ENCODE measurements at regions not wholly inside any gene's neighbourhood (a gene's known extent, or its start where the extent isn't known, plus 50 kb on each side); places are given as distances from the start of the nearest gene placed in this dataset.

- H3K36me3 ChIP-seq (ENCODE audit: control insufficient read depth in 2 of 2, insufficient read depth in 2 of 2, low read length in 1 of 2), result no peaks in the 10 kb centered on the region
- WGBS (ENCODE audit: insufficient coverage, insufficient replicate concordance, low lambda C conversion rate, missing lambda C conversion rate), result 66% methylated on average over 3 of the region's 3 CpGs
- ATAC-seq, result no peak
- CTCF ChIA-PET, result no interaction called here
- H2AFZ ChIP-seq (ENCODE audit: control insufficient read depth, low read depth, low read length), result no peak overlapping the region
- no peak overlapping the region for H3K4me2 ChIP-seq (ENCODE audit: control insufficient read depth, insufficient read depth)
- in situ Hi-C loops (cut with MboI), result no loop called here
- intact Hi-C loops (cut with micrococcal nuclease; ENCODE audit: unreplicated experiment), result no loop called here
- H3K4me1 ChIP-seq (ENCODE audit: control insufficient read depth, insufficient read depth, low read length), result no peaks in the 10 kb centered on the region
- SMC1A ChIA-PET (ENCODE audit: uncharacterized antibody, unreplicated experiment), result interaction anchor here (0.6 to 0.7 kb wide), 2 partner anchors 54 to 269 kb away, joined by 3 read pairs; no protein-coding TSS in a partner anchor
- BruUV-seq (replicated peaks), result no TSS peak
- POLR2A ChIA-PET, result no interaction called here
- H3K27ac ChIP-seq (ENCODE audit: control insufficient read depth, insufficient read depth), result no peak overlapping the region
- H4K20me1 ChIP-seq (ENCODE audit: control insufficient read depth, insufficient read depth), result no peaks in the 10 kb centered on the region
- no peak overlapping the region for H3K9ac ChIP-seq (ENCODE audit: control insufficient read depth, insufficient read depth, low read length)
- no peak overlapping the region for H3K4me3 ChIP-seq
- H3K79me2 ChIP-seq (ENCODE audit: control insufficient read depth, insufficient read depth, low read length), result no peaks in the 10 kb centered on the region
- H3K27me3 ChIP-seq (replicated peaks in 1 of 2; ENCODE audit: control insufficient read depth in 2 of 2, insufficient read depth in 2 of 2, low read length in 1 of 2), result no peaks in the 10 kb centered on the region
- H3K9me3 ChIP-seq (replicated peaks; ENCODE audit: control insufficient read depth, insufficient read depth, low read length), result no peaks in the 10 kb centered on the region
- RAD21 ChIA-PET (ENCODE audit: unreplicated experiment), result interaction anchor here (0.6 kb wide), 1 partner anchor 269 kb away, joined by 3 read pairs; no protein-coding TSS in a partner anchor
- FAIRE-seq, result no peak
- no peak for TF ChIP-seq RFX5 (IDR thresholded peaks at IDR 0.05; ENCODE audit: low read depth, low read length)
- TF ChIP-seq ZBTB33 (IDR thresholded peaks at IDR 0.05), result no peak
- TF ChIP-seq MYC (IDR thresholded peaks at IDR 0.05; ENCODE audit: insufficient read depth, insufficient read length, insufficient replicate concordance, low read length, severe bottlenecking), result no peak
- no peak for TF ChIP-seq MXI1 (IDR thresholded peaks at IDR 0.05; ENCODE audit: low read depth, low read length)
- no peak for TF ChIP-seq FOXM1 (IDR thresholded peaks at IDR 0.05; ENCODE audit: low read depth, low read length)
- TF ChIP-seq NFXL1 (IDR thresholded peaks at IDR 0.05; ENCODE audit: borderline replicate concordance), result no peak
- no peak for TF ChIP-seq NKRF (conservative IDR thresholded peaks at IDR 0.05)
- no peak for TF ChIP-seq ZNF207 (IDR thresholded peaks at IDR 0.05; ENCODE audit: borderline replicate concordance)
- no peak for TF ChIP-seq ZNF687 (IDR thresholded peaks at IDR 0.05)
- no peak for TF ChIP-seq MEF2B (IDR thresholded peaks at IDR 0.05; ENCODE audit: partially characterized antibody, poor library complexity, severe bottlenecking)
- no peak for DNase-seq (ENCODE audit: low read depth, low spot score)
These were observed 146.8 kb downstream of the GJA1 start for GRCh38 chr6:121582262-121582661.

Measured in GM12878 (cell line).